Endothelial cell of umbilical vein (primary cell): ENCODE measurements at regions not wholly inside any gene's neighbourhood (a gene's known extent, or its start where the extent isn't known, plus 50 kb on each side); places are given as distances from the start of the nearest gene placed in this dataset.

Experiments
- BruUV-seq: library from RNA; stranded (reverse); fragments of 400-500 nt; replicated peaks from 2 replicates; lab custom pipeline; 2021; lab: Mats Ljungman, UMichigan
- CTCF ChIA-PET: fragments of 300-600, 350-600 bp; sonication (Branson Sonifier 250); formaldehyde crosslinking; loops from one replicate; lab custom pipeline; 2021; ENCODE audit warnings: antibody characterized with exemption, inconsistent platforms; lab: Charles Lee
- POLR2A ChIA-PET: fragments of 300-600, 350-600 bp; sonication (Branson Sonifier 250); formaldehyde crosslinking; loops from one replicate; lab custom pipeline; 2021; ENCODE audit warnings: antibody characterized with exemption, inconsistent platforms; lab: Charles Lee
- DNase-seq: peaks from one replicate; pipeline ENCODE4 v3.0.0-alpha.2; 2011; ENCODE audit warnings: low read depth, low spot score
- FAIRE-seq: peaks from 2 replicates; lab custom pipeline; 2011; peaks lifted over from hg19 to GRCh38; lab: Jason Lieb, UNC
- H2AFZ ChIP-seq: 2 replicates; pipeline ENCODE4 v1.6.0; 2012; ENCODE audit warnings: low read depth, low read length, control low read depth, inconsistent platforms
- H3K27ac ChIP-seq: 2 replicates; pipeline ENCODE4 v1.5.1; 2011; ENCODE audit warnings: low read depth, mild to moderate bottlenecking, control low read depth, low read length, moderate library complexity; ENCODE audit not compliant: insufficient read depth
- H3K27me3 ChIP-seq, 2 experiments: 2 replicates each; pipeline versions ENCODE4 v1.6.0 to v1.6.1; 2011; ENCODE audit warnings: low read length in 2 of 2, mixed read lengths in 1 of 2; ENCODE audit not compliant: control insufficient read depth in 2 of 2, insufficient read depth in 2 of 2
- H3K36me3 ChIP-seq, 2 experiments: 2 replicates in 1 of 2; 3 replicates in 1 of 2; pipeline ENCODE4 v1.5.1; 2011; ENCODE audit warnings: low read length in 2 of 2, mild to moderate bottlenecking in 1 of 2, moderate library complexity in 1 of 2; ENCODE audit not compliant: control insufficient read depth in 2 of 2, insufficient read depth in 2 of 2; ENCODE audit errors: extremely low read depth in 1 of 2
- H3K4me1 ChIP-seq: 3 replicates; pipeline ENCODE4 v1.5.1; 2011; ENCODE audit warnings: mild to moderate bottlenecking, low read length; ENCODE audit not compliant: control insufficient read depth, insufficient read depth; ENCODE audit errors: extremely low read depth
- H3K4me2 ChIP-seq: 2 replicates; pipeline ENCODE4 v1.6.1; 2011; ENCODE audit warnings: low read length, control low read depth, mixed read lengths; ENCODE audit not compliant: insufficient read depth
- H3K4me3 ChIP-seq, 3 experiments: fragments of 200-600 bp in 1 of 3; sonication (generic), shearing (Covaris generic) in 1 of 3; replicated peaks in 1 of 3; 2 replicates each; pipeline ENCODE4 v1.5.1; 2011 to 2016; ENCODE audit warnings: control low read depth in 3 of 3, low read length in 3 of 3, mild to moderate bottlenecking in 2 of 3, inconsistent platforms in 1 of 3, low read depth in 1 of 3, moderate library complexity in 1 of 3; ENCODE audit not compliant: insufficient read depth in 1 of 3
- H3K79me2 ChIP-seq: 2 replicates; pipeline ENCODE4 v1.6.0; 2012; ENCODE audit warnings: low read length, inconsistent platforms; ENCODE audit not compliant: control insufficient read depth, insufficient read depth
- H3K9ac ChIP-seq: replicated peaks from 2 replicates; pipeline ENCODE3; 2011; ENCODE audit warnings: low read length, control low read depth; ENCODE audit not compliant: insufficient read depth; ENCODE audit errors: extremely low read depth
- H3K9me1 ChIP-seq: replicated peaks from 3 replicates; pipeline ENCODE4 v1.6.0; 2011; ENCODE audit warnings: mild to moderate bottlenecking, low read length; ENCODE audit not compliant: control insufficient read depth, insufficient read depth; ENCODE audit errors: extremely low read depth
- H3K9me3 ChIP-seq: replicated peaks from 2 replicates; pipeline ENCODE4 v1.5.1; 2012; ENCODE audit warnings: low read length, inconsistent platforms; ENCODE audit not compliant: control insufficient read depth, insufficient read depth
- H4K20me1 ChIP-seq: replicated peaks from 2 replicates; pipeline ENCODE3; 2011; ENCODE audit warnings: mild to moderate bottlenecking, low read length; ENCODE audit not compliant: control insufficient read depth, insufficient read depth; ENCODE audit errors: extremely low read depth
- CTCF ChIP-seq, 2 donors: IDR thresholded peaks; 1 replicate in 1 of 2; 2 replicates in 1 of 2; pipeline ENCODE4 v1.5.1; 2011; ENCODE audit warnings: low read length in 2 of 2, mild to moderate bottlenecking in 2 of 2, moderate library complexity in 2 of 2, control low read depth in 1 of 2, inconsistent platforms in 1 of 2, low read depth in 1 of 2; ENCODE audit not compliant: insufficient read depth in 1 of 2; ENCODE audit errors: extremely low read depth in 1 of 2
- MYC ChIP-seq: IDR thresholded peaks from one replicate; pipeline ENCODE4 v1.6.1; 2011; ENCODE audit warnings: mild to moderate bottlenecking, low read depth, low read length
- dilution Hi-C: fragments of 300-500 bp; cut with MboI; formaldehyde crosslinking; loops from one replicate; pipeline ENCODE4 v1.15.0; 2019; ENCODE audit warnings: low sequenced_read_pairs; ENCODE audit not compliant: extremely low pct_ligation_motif_present
- intact Hi-C: fragments of 100-400 bp; cut with micrococcal nuclease; formaldehyde crosslinking; loops from one replicate; pipeline ENCODE4 v1.10.0; 2022

DNA sequence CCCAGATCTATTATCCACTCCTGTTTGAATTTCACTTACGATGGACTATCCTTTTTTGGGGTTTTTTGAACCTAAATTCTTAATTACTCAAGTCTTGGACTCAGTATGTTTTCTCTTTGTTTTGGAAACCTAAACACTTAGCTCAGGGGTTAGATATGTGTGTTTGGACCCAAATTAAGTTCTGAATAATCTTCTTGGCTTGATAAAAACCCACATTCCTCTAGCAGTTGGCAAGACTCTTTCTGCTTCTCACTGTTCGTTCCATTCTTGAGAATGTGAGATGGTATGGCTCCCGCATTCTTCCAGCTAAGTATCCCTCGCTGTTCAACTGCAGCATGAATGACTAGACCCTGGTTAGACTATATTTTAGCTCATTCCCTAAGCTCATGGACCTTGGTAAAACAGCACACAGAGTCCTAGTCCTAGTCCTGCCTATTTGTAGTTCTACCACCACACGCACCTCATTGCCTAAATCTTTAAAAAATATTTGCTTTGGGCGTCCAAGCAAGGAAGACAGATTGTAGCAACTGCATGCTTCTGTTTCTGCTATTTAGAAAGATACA, 860.0 kb downstream of the RPS29 start:
- dilution Hi-C loops = no loop called here
- CTCF ChIA-PET = no interaction called here

More for the DNA sequence above, 860.0 kb downstream of the RPS29 start:
- no TSS peak for BruUV-seq
- no peaks in the 10 kb centered on the region for H3K36me3 ChIP-seq
- FAIRE-seq (no peak), DNase-seq (no peak)
- no peaks in the 10 kb centered on the region for H3K9me3 ChIP-seq
- no peaks in the 10 kb centered on the region for H3K27me3 ChIP-seq
- no peak for TF ChIP-seq CTCF (IDR thresholded peaks at IDR 0.05; ENCODE audit: extremely low read depth in 1 of 2, insufficient read depth in 1 of 2, low read depth in 1 of 2, low read length in 2 of 2)
- TF ChIP-seq MYC = no peak
- H3K79me2 ChIP-seq = no peaks in the 10 kb centered on the region
- H2AFZ ChIP-seq = no peak overlapping the region
- no peaks in the 10 kb centered on the region for H3K4me1 ChIP-seq
- POLR2A ChIA-PET = no interaction called here
- no peak overlapping the region for H3K9ac ChIP-seq
- H4K20me1 ChIP-seq = no peaks in the 10 kb centered on the region
- H3K4me2 ChIP-seq = no peak overlapping the region
- intact Hi-C loops = no loop called here
- no peaks in the 10 kb centered on the region for H3K9me1 ChIP-seq
- H3K4me3 ChIP-seq = no peak overlapping the region
- H3K27ac ChIP-seq = no peak overlapping the region
